ENCODE measurements at regions not wholly inside any gene's neighbourhood (a gene's known extent, or its start where the extent isn't known, plus 50 kb on each side); places are given as distances from the start of the nearest gene placed in this dataset.
"Not testable (repeated sequence)": the region's sequence is repeated elsewhere in the genome, so short reads cannot be mapped to it uniquely, and the experiment has no call there.

GRCh38 chr22:44575381-44576268 lies 77.6 kb upstream of the RTL6 start:
- DNase-seq (ENCODE audit: low read depth), result no peak

- DNase-seq (ENCODE audit: low read depth), result no peak
Measured at GRCh38 chr22:44574640-44575380, 76.8 kb upstream of the RTL6 start.

- DNase-seq (ENCODE audit: low read depth), result peak; percentile 49
Measured at GRCh38 chr22:44574057-44574639, 76.1 kb upstream of the RTL6 start.

DNA sequence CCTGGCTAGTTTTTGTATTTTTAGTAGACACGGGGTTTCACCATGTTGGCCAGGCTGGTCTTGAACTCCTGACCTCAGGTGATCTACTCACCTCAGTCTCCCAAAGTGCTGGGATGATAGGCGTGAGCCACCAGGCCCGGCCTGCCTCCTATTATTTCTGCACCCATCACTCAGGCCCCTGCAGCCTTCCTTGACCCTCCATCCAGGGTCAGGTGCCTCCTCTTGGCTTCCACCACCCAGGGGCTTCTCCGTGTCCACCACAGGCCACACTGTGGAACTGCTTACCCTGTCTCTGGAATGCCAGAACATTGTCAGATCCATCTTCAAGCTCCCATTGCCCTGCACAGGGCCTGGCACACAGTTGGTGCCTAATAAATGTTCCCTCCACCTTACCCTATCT lies 75.4 kb upstream of the RTL6 start:
- DNase-seq (ENCODE audit: low read depth), result no peak

- no peak for DNase-seq (ENCODE audit: low read depth)
Measured at GRCh38 chr22:44572414-44573207, 74.6 kb upstream of the RTL6 start.

- DNase-seq (ENCODE audit: low read depth), result no peak
Measured at GRCh38 chr22:44571566-44572413, 73.8 kb upstream of the RTL6 start.

DNA sequence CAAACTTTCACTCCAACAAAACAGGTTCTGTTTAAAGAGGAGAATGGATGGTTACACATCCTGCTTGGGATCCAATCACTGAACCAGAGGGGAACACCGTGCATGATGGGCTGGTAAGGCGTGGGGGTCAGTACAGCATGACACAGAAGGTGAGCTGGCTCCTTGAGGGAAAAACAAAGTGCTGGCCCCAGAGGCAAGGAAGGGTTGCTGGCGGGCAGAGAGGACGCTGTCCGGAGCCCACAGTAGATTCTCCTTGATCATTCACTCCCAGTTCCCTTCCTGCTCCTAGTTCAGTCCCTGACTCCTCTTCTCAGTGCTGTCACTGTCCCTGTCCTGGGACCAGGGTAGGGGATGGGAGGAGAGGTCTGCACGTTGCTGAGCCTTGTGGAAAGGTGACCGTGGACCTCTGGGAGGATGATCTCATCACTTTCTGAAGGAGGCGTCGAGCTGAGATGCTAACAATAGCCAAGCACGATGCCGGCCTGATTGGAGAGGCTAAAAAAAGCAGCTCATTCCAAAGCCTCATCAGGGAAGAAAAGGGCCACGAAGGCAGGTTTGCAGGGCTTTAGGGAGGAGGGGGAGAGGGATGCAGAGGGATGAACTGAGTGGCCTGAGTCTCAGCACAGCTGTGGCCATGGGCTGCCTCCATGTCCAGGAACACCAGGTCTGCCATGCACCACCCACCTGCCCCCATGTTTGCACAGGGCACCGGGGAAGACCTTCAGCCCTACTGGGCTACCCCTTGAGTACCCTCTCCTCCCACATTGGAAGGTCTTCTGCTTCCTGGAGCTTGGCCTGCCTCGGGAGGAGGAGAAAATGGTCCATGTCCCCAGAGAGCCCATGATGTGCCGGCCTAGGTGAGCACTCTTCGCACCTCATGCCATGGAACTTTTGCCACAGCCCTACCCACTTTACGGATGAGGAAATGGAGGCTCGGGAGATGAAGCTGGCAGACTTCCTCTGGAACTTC lies 72.7 kb upstream of the RTL6 start:
- no peak for DNase-seq (ENCODE audit: low read depth)

GRCh38 chr22:44569561-44569991 lies 71.5 kb upstream of the RTL6 start:
- no peak for DNase-seq (ENCODE audit: low read depth)

GRCh38 chr22:44567846-44568493 lies 69.9 kb upstream of the RTL6 start:
- peak; percentile 57 for DNase-seq (ENCODE audit: low read depth)

DNA sequence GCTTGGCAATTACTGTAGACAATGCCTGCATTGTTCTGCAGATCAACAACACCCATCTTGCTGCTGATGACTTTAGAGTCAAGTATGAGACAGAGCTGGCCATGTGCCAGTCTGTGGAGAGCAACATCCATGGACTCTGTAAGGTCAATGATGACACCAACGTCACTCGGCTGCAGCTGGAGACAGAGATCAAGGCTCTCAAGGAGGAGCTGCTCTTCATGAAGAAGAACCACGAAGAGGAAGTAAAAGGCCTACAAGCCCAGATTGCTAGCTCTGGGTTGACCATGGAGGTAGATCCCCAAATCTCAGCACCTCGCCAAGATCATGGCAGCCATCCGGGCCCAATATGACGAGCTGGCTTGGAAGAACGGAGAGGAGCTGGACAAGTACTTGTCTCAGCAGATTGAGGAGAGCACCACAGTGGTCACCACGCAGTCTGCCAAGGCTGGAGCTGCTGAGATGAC lies 69.4 kb upstream of the RTL6 start:
- peak; percentile 26 for DNase-seq (ENCODE audit: low read depth)

- no peak for DNase-seq (ENCODE audit: low read depth)
Measured at GRCh38 chr22:44566911-44567310, 68.9 kb upstream of the RTL6 start.

DNA sequence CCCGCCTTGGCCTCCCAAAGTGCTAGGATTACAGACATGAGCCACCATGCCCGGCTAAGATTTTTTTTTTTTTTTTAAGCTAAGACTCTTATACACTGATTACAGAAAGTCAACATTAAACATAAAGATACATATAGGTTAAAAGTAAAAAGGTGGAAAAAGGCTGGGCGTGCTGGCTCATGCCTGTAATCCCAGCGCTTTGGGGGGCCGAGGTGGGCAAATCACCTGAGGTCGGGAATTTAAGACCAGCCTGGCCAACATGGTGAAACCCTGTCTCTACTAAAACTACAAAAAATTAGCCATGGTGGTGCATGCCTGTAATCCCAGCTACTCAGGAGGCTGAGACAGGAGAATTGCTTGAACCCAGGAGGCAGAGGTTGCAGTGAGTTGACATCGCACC lies 64.6 kb upstream of the RTL6 start:
- DNase-seq (ENCODE audit: low read depth), result not testable (repeated sequence)

DNA sequence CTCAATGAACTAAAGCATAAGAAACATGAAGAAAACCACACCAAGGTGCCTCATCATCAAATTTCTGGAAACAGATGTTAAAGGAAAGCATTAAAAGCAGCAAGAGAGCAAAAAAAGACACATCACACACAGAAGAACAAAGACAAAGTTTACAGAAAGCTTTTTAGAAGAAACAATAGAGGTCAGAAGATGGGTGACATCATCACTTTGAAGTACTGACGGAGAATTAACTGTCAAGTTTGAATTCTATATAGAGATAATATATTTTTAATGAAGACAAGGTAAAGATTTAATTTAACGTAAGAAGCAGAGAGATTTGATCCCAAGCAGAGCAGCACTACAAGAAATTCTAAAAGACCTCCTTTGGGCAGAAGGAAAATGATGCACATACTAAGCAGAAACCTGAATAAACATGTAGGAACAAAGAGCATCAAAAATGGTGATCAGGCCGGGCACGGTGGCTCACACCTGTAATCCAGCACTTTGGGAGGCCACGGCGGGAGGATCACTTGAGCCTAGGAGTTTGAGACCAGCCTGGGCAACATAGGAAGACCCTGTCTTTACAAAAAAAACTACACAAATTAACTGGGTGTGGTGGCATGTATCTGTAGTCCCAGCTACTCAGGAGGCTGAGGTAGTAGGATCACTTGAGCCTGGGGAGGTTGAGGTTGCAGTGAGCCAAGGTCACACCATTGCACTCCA lies 63.3 kb upstream of the RTL6 start:
- no peak for DNase-seq (ENCODE audit: low read depth)

DNA sequence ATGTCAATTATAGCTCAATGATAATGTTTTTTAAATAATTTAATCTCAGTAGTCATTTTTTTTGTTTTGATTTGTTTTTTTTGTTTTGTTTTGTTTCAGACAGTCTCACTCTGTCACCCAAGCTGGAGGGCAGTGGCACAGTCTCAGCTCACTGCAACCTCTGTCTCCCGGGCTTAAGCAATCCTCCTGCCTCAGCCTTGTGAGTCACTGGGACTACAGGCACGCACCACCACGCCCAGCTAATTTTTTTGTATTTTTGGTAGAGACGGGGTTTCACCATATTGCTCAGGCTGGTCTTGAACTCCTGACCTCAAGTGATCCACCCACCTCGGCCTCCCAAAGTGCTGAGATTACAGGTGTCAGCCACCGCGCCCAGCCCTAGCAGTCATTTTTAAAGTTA lies 60.6 kb upstream of the RTL6 start:
- peak; percentile 70 for DNase-seq (ENCODE audit: low read depth)

- not testable (repeated sequence) for DNase-seq (ENCODE audit: low read depth)
Measured at GRCh38 chr22:44557872-44558271, 59.8 kb upstream of the RTL6 start.

- no peak for DNase-seq (ENCODE audit: low read depth)
Measured at GRCh38 chr22:44557064-44557748, 59.2 kb upstream of the RTL6 start.

GRCh38 chr22:44555597-44555996 lies 57.6 kb upstream of the RTL6 start:
- DNase-seq (ENCODE audit: low read depth), result no peak

DNA sequence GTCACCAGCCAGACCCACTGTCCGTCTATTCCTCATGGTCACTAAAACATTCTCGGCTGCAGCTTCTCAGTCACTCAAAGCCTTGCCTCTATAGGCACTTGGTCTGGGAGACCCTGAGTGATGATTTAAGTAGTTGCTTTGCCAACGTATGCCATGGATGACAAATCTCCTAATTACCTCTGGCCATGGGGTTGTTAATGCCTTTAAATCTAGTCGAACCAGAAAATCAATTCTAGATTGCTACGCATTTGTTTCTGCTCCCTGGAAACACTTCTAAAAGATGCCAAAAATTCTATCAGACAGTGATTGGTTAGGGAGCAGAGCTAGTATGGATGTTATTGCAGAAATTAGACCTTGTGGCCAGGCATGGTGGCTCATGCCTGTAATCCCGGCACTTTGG lies 57.0 kb upstream of the RTL6 start:
- no peak for DNase-seq (ENCODE audit: low read depth)

Measured in ELR (cell line).